22Rv1 (cell line): ENCODE measurements at regions not wholly inside any gene's neighbourhood (a gene's known extent, or its start where the extent isn't known, plus 50 kb on each side); places are given as distances from the start of the nearest gene placed in this dataset.
"Not testable (repeated sequence)": the region's sequence is repeated elsewhere in the genome, so short reads cannot be mapped to it uniquely, and the experiment has no call there.

Experiments used
- H3K27ac ChIP-seq: fragments of 450-650 bp; 2 replicates; pipeline ENCODE4 v1.5.1; 2017
- ZFX ChIP-seq: fragments of 450-650 bp; IDR thresholded peaks from 2 replicates; pipeline ENCODE4 v1.6.1; 2017; ENCODE audit warnings: antibody characterized with exemption, borderline replicate concordance
- TF ChIP-seq, protein P1 (sequence below): fragments of 450-650 bp; IDR thresholded peaks from 2 replicates; pipeline ENCODE4 v1.5.1; 2017; ENCODE audit warnings: mild to moderate bottlenecking

DNA sequence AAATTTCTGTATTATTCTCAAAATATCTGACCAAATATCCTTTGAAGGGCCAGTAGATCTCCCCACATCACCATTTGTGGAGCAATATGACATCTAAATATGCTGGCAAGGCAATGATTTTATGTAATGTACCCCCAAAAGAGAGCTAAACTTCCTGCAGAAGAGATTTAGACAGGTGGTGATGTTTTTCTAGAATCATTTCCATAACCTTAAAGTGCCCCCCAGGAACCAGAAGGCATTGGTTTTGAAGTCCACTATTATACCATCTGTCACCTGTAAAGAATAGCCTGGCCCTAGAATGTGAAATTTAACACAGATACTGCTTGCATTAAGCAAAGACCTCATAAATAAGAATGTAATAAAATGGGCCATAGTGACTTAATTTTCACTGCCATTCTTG lies 77.9 kb upstream of the ABLIM1 start:
- H3K27ac ChIP-seq = no peak overlapping the region
- TF ChIP-seq, protein P1, sequence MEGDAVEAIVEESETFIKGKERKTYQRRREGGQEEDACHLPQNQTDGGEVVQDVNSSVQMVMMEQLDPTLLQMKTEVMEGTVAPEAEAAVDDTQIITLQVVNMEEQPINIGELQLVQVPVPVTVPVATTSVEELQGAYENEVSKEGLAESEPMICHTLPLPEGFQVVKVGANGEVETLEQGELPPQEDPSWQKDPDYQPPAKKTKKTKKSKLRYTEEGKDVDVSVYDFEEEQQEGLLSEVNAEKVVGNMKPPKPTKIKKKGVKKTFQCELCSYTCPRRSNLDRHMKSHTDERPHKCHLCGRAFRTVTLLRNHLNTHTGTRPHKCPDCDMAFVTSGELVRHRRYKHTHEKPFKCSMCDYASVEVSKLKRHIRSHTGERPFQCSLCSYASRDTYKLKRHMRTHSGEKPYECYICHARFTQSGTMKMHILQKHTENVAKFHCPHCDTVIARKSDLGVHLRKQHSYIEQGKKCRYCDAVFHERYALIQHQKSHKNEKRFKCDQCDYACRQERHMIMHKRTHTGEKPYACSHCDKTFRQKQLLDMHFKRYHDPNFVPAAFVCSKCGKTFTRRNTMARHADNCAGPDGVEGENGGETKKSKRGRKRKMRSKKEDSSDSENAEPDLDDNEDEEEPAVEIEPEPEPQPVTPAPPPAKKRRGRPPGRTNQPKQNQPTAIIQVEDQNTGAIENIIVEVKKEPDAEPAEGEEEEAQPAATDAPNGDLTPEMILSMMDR = no peak
- no peak for TF ChIP-seq ZFX

DNA sequence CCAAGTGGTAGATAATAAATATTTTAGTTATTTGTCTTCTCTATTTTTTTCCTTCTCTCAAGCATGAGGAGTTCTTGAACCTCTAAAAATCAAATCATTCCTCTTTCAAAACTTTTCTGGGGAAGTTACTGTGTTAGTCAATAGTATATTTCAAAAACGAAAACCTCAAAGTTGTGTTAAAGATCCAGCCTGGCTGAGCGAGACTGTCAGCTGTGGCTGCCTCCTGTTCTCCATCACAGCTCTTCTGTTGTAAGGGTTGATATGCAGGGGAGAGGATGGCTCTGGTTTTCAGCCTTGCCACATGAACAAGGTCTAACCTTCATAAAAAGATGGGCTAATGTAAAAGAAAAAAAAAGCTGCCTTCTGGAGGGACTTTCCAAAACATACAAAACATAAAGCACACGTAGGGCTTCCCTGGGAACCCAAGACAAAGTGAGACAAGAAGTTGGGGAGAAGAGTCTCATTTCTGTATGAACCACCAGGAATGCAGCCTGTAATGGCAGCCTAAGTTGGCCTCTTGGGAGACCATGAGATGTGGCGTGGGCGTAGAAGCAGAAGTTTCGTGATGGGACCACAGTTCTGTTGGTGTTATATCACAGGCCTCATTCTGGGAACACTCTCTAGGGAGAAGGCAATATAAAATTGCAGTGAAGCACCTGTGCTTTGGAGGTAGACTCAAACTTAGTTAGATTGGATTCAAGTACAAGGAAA lies 77.9 kb upstream of the FHIP2A start:
- no peak for TF ChIP-seq ZFX
- TF ChIP-seq, protein P1 = no peak

DNA sequence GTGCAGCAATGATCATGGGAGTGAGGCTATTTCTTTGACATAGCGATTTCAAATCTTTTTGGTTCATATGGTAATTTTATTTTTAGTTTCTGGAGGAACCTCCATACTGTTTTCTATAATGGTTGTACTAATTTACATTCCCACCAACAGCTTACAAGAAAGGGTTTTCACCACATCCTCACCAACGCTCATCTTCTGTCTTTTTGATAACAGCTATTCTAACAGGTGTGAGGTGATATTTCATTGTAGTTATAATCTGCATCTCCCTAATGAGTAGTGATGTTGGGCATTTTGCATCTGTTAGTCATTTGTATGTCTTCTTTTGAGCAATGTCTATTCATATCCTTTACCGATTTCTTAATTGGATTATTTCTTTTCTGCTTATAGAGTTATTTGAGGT lies 75.0 kb upstream of the FHIP2A start:
- H3K27ac ChIP-seq = no peak overlapping the region
- TF ChIP-seq, protein P1 = no peak
- no peak for TF ChIP-seq ZFX

More for the DNA sequence above, 77.9 kb upstream of the FHIP2A start:
- no peak overlapping the region for H3K27ac ChIP-seq

DNA sequence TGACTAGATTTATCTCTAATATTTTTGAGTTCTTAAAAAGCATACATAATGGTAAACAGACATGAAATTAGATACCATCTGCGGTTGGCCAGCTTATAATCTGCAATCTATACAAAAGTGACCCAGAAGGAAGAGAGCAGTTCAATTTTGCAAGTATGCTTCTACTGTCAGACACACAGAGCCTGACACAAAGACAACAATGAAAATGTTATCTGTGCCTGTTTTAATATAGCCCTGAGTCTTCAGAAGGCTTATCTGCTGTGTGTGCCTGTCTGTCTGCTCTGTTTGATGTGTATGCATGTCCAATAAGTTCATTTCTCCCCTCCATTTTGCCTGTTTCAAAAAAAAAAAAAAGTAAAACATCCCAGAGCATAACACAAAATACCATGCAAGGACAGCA lies 73.3 kb upstream of the FHIP2A start:
- no peak overlapping the region for H3K27ac ChIP-seq
- TF ChIP-seq, protein P1 = no peak
- TF ChIP-seq ZFX = no peak

DNA sequence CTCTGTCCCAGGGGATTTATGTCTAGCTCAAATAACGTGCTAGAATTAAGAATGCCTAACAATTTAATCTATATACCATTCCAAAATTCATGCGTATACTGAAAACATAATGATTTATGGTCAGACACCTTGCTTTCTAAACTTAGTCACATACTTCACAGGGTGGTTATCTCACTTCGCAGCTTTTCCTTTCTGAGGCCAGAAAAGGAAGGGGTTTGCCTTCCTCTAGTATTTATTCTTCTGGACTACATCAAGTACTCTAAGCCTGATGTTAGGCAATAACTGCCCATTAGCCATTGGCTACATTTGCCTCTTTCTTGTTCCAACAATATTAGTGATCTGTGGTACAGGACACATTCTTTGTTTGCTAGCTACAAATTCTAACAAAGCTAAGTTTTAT lies 72.6 kb upstream of the FHIP2A start:
- H3K27ac ChIP-seq = no peak overlapping the region
- TF ChIP-seq, protein P1 = no peak
- TF ChIP-seq ZFX = no peak

DNA sequence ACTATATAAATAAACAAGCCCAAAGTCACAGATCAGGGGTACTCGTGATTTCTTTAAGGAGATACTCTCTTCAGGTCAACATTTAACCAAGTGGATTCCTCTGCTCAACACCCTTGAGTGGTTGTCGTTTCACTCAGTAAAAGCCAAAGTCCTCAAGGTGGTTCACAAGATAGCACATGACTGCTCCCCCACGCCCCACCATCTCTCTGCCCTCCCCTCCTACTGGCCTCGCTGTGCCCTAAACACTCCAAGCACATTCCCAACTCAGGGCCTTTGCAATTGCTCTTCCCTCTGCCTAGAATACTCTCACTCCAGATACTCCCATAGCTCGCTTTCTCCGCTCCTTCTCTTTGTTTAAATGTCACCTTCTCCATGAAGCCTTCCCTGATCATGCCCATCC lies 72.1 kb upstream of the FHIP2A start:
- no peak for TF ChIP-seq ZFX
- TF ChIP-seq, protein P1 = no peak
- no peak overlapping the region for H3K27ac ChIP-seq

DNA sequence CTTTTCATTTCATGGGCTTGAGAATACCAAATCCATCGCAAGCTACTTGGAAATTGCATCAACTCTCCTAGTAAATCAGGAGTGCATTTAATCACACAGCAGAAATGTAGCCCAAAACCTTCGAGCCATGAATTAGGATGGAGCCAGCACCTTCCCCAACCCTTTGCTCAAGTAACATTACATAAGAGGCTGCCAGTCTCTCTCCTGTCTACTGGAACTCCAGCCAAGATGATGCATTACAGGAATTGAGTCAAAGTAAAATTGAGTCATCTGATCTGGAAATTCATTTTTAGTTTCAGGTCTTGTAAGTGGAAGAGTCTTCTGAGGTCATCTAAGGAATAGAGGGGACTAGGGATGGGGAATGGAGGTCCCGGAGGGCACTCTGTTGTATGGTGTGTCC lies 69.7 kb upstream of the FHIP2A start:
- TF ChIP-seq, protein P1 = no peak
- no peak for TF ChIP-seq ZFX
- H3K27ac ChIP-seq = no peak overlapping the region

DNA sequence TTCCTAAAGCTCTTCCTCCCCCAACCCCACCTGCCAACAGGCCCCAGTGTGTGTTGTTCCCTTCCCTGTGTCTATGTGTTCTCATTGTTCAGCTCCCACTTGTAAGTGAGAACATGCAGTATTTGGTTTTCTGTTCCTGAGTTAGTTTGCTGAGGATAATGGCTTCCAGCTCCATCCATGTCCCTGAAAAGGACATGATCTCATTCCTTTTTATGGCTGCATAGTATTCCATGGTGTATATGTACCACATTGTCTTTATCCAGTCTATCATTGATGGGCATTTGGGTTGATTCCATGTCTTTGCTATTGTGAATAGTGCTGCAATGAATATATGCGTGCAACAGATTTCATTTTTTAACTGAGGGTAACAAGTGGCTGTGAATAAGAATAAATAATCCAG lies 69.0 kb upstream of the FHIP2A start:
- not testable (repeated sequence) for H3K27ac ChIP-seq
